Lower leg skin (tissue), 3 donors: ENCODE measurements at regions not wholly inside any gene's neighbourhood (a gene's known extent, or its start where the extent isn't known, plus 50 kb on each side); places are given as distances from the start of the nearest gene placed in this dataset.

Experiments used
- POLR2A ChIP-seq, 2 donors: fragments of 450-650 bp; IDR thresholded peaks; one replicate each; pipeline ENCODE4 v1.6.1; 2016 to 2017; ENCODE audit warnings: antibody characterized with exemption in 2 of 2, mild to moderate bottlenecking in 1 of 2, moderate library complexity in 1 of 2
- TF ChIP-seq, protein P1 (sequence below), 3 donors: fragments of 450-650 bp; IDR thresholded peaks; one replicate each; pipeline ENCODE4 v1.5.1; 2016; ENCODE audit warnings: antibody characterized with exemption in 3 of 3, mild to moderate bottlenecking in 3 of 3, moderate library complexity in 2 of 3

GRCh38 chr2:187959821-187960220, 331.9 kb upstream of the GULP1 start:
- TF ChIP-seq POLR2A (IDR thresholded peaks at IDR 0.05) = no peak
- TF ChIP-seq, protein P1, sequence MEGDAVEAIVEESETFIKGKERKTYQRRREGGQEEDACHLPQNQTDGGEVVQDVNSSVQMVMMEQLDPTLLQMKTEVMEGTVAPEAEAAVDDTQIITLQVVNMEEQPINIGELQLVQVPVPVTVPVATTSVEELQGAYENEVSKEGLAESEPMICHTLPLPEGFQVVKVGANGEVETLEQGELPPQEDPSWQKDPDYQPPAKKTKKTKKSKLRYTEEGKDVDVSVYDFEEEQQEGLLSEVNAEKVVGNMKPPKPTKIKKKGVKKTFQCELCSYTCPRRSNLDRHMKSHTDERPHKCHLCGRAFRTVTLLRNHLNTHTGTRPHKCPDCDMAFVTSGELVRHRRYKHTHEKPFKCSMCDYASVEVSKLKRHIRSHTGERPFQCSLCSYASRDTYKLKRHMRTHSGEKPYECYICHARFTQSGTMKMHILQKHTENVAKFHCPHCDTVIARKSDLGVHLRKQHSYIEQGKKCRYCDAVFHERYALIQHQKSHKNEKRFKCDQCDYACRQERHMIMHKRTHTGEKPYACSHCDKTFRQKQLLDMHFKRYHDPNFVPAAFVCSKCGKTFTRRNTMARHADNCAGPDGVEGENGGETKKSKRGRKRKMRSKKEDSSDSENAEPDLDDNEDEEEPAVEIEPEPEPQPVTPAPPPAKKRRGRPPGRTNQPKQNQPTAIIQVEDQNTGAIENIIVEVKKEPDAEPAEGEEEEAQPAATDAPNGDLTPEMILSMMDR (IDR thresholded peaks at IDR 0.05) = no peak
